BLaER1 treated with 17β-estradiol and CSF1 and Interleukin-3, amounts not matched to agents 10 nM and 100 nM (cell line): ENCODE measurements at regions not wholly inside any gene's neighbourhood (a gene's known extent, or its start where the extent isn't known, plus 50 kb on each side); places are given as distances from the start of the nearest gene placed in this dataset.
A peak's percentile ranks its signal among the peaks of the same experiment; 100 is the strongest.

Experiments used
- H3K27ac ChIP-seq, 11 experiments: shearing (Covaris generic); formaldehyde crosslinking; 2 replicates each; pipeline ENCODE4 v1.8.1; 2022
- H3K27me3 ChIP-seq, 11 experiments: shearing (Covaris generic); formaldehyde crosslinking; 2 replicates each; pipeline ENCODE4 v1.8.1; 2022
- H3K36me3 ChIP-seq, 11 experiments: shearing (Covaris generic); formaldehyde crosslinking; 2 replicates each; pipeline ENCODE4 v1.8.1; 2022
- H3K4me1 ChIP-seq, 10 experiments: shearing (Covaris generic); formaldehyde crosslinking; 2 replicates each; pipeline ENCODE4 v1.8.1; 2022
- H3K4me2 ChIP-seq, 11 experiments: shearing (Covaris generic); formaldehyde crosslinking; 2 replicates each; pipeline ENCODE4 v1.8.1; 2022
- H3K4me3 ChIP-seq, 10 experiments: shearing (Covaris generic); formaldehyde crosslinking; 2 replicates each; pipeline ENCODE4 v1.8.1; 2022
- H3K9ac ChIP-seq, 11 experiments: shearing (Covaris generic); formaldehyde crosslinking; 2 replicates each; pipeline ENCODE4 v1.8.1; 2022
- H3K9me3 ChIP-seq, 11 experiments: shearing (Covaris generic); formaldehyde crosslinking; replicated peaks in 1 of 11; 2 replicates each; pipeline ENCODE4 v1.8.1; 2022
- H4K20me1 ChIP-seq, 11 experiments: shearing (Covaris generic); formaldehyde crosslinking; 2 replicates each; pipeline ENCODE4 v1.8.1; 2022
- Cebpa-rat ChIP-seq, 11 experiments: shearing (Covaris generic); IDR thresholded peaks; 2 replicates each; pipeline ENCODE4 v1.8.1; 2022

DNA sequence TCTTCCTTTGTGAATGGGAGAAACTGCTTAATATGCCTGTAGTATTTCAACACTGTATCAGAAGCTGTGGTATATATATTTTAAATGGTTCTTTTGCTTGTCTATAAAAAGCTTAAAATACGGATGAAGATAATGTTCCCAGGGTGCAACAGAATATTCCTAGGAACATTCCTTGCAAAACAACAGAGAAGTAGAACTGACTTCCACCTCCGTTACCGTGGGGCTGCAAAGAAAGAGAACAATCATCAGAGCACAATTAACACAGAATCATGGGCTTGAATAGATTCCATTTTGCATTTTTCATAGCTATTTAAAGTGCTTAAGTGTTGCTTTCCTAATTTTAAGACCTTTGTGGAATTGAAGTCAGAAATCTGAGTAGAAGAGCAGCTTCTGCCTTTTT is 1227.7 kb downstream of the EFNB2 start:
- H3K27me3 ChIP-seq: no peaks in the 10 kb centered on the region
- H3K27ac ChIP-seq: no peak overlapping the region
- no peak for TF ChIP-seq Cebpa-rat (IDR thresholded peaks at IDR 0.05)
- no peaks in the 10 kb centered on the region for H4K20me1 ChIP-seq
- H3K4me2 ChIP-seq: no peak overlapping the region
- no peaks in the 10 kb centered on the region for H3K4me1 ChIP-seq
- H3K9me3 ChIP-seq: no peaks in the 10 kb centered on the region
- no peak overlapping the region for H3K9ac ChIP-seq
- H3K36me3 ChIP-seq: no peaks in the 10 kb centered on the region
- no peak overlapping the region for H3K4me3 ChIP-seq

DNA sequence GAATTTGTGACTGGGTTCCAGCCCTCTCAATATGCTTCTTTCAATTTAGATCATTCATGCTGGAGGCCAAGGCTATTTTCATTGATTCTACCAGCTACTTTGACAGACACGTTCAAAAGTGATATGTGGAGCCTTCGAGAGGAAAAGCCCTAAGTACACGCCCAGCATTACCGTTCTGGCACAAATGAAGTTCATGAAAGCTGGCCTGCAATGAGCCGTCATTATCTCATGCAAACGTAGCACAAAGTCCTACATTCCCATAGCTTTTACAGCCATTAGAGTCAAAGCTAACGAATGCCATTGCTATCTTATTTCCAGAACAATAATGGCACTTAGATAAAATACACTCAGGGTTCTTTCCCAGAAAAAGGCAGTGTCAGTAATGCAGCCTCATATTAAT is 1237.6 kb downstream of the EFNB2 start:
- H3K4me2 ChIP-seq: no peak overlapping the region
- H3K4me3 ChIP-seq: no peak overlapping the region
- no peak overlapping the region for H3K9ac ChIP-seq
- no peaks in the 10 kb centered on the region for H3K27me3 ChIP-seq
- no peak for TF ChIP-seq Cebpa-rat (IDR thresholded peaks at IDR 0.05)
- no peaks in the 10 kb centered on the region for H3K4me1 ChIP-seq
- H3K27ac ChIP-seq: no peak overlapping the region
- H3K9me3 ChIP-seq: peaks cover 0 to 13% (median 0%) of the 10 kb centered on the region in 11 experiments; a peak in 7 of 22 replicates
- no peaks in the 10 kb centered on the region for H3K36me3 ChIP-seq
- H4K20me1 ChIP-seq: no peaks in the 10 kb centered on the region

DNA sequence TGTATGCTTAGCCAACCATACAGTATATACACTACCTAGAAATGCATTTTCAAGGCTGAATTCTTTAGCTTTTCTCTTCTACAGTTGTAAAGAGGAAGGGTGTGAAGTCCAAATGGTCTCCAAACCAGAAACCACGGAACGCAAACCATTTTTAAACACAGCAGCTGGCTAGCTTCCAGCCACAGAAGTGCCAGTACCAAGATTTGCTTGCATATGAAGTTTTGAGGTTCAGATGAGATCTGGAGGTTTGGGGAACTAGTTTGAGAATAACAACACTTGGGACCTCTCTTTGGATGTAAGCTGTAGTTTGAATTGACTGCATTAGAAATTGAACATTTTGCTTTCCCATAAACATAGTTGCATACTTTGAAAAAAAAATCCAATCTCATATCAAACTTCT is 1243.5 kb downstream of the EFNB2 start:
- TF ChIP-seq Cebpa-rat (IDR thresholded peaks at IDR 0.05): no peak
- H3K27me3 ChIP-seq: no peaks in the 10 kb centered on the region
- no peaks in the 10 kb centered on the region for H3K36me3 ChIP-seq
- peaks cover 0 to 16% (median 0%) of the 10 kb centered on the region in 10 experiments; a peak in 8 of 20 replicates for H3K4me1 ChIP-seq
- H3K4me2 ChIP-seq: peak overlapping the region in 6 of 11 experiments; percentile 6 to 45 (median 26); a peak in 11 of 22 replicates
- peaks cover 0 to 20% (median 0%) of the 10 kb centered on the region in 11 experiments; a peak in 7 of 22 replicates for H3K9me3 ChIP-seq
- H3K9ac ChIP-seq: no peak overlapping the region
- no peaks in the 10 kb centered on the region for H4K20me1 ChIP-seq
- no peak overlapping the region for H3K27ac ChIP-seq
- H3K4me3 ChIP-seq: no peak overlapping the region

DNA sequence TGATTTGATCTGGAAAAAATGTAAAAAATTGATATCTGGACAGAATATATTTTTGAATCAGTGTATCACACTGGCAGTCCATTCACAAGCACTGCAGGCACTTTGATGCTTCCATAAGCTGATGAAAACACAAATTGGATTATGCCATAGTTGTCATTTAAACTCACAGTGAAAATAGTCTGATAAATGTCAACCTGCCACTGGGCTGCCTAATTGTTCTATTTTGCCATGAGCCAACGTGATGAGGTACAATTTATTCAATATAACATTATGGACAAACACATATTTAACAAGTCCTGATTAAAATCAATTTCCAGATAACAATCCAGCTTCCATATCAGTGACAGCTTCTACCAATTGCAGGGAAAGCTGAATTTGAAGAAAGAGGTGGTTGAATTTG is 1244.9 kb downstream of the EFNB2 start:
- peaks cover 0 to 16% (median 0%) of the 10 kb centered on the region in 10 experiments; a peak in 8 of 20 replicates for H3K4me1 ChIP-seq
- no peak for TF ChIP-seq Cebpa-rat (IDR thresholded peaks at IDR 0.05)
- H3K27ac ChIP-seq: no peak overlapping the region
- no peak overlapping the region for H3K4me3 ChIP-seq
- H4K20me1 ChIP-seq: no peaks in the 10 kb centered on the region
- no peak overlapping the region for H3K4me2 ChIP-seq
- peaks cover 0 to 19% (median 0%) of the 10 kb centered on the region in 11 experiments; a peak in 7 of 22 replicates for H3K9me3 ChIP-seq
- H3K9ac ChIP-seq: no peak overlapping the region
- no peaks in the 10 kb centered on the region for H3K36me3 ChIP-seq
- no peaks in the 10 kb centered on the region for H3K27me3 ChIP-seq

DNA sequence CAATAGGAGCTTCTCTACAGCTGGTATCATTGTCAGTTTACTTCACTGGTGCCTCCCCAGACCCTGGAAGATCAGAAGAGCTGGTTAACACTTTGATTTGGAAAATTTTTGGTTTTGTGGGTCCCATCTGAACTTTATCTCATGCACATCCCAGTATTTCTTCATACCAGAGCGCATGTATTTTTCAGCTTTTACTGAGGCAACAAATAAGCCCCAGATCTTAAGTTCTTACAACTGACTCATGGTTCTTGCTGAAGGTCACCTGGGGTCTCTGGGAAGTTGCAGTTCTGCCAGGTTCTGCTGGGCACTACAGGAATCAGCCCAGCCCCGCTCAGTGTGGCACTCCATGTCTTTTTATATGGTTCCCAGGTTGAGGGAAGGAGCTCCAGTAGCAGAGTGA is 1249.9 kb downstream of the EFNB2 start:
- H3K9ac ChIP-seq: no peak overlapping the region
- no peak overlapping the region for H3K4me2 ChIP-seq
- no peaks in the 10 kb centered on the region for H3K36me3 ChIP-seq
- no peak overlapping the region for H3K27ac ChIP-seq
- H3K4me3 ChIP-seq: no peak overlapping the region
- no peak for TF ChIP-seq Cebpa-rat (IDR thresholded peaks at IDR 0.05)
- H3K27me3 ChIP-seq: no peaks in the 10 kb centered on the region
- no peaks in the 10 kb centered on the region for H3K4me1 ChIP-seq
- peaks cover 0 to 7% (median 0%) of the 10 kb centered on the region in 11 experiments; a peak in 1 of 22 replicates for H3K9me3 ChIP-seq
- no peaks in the 10 kb centered on the region for H4K20me1 ChIP-seq

DNA sequence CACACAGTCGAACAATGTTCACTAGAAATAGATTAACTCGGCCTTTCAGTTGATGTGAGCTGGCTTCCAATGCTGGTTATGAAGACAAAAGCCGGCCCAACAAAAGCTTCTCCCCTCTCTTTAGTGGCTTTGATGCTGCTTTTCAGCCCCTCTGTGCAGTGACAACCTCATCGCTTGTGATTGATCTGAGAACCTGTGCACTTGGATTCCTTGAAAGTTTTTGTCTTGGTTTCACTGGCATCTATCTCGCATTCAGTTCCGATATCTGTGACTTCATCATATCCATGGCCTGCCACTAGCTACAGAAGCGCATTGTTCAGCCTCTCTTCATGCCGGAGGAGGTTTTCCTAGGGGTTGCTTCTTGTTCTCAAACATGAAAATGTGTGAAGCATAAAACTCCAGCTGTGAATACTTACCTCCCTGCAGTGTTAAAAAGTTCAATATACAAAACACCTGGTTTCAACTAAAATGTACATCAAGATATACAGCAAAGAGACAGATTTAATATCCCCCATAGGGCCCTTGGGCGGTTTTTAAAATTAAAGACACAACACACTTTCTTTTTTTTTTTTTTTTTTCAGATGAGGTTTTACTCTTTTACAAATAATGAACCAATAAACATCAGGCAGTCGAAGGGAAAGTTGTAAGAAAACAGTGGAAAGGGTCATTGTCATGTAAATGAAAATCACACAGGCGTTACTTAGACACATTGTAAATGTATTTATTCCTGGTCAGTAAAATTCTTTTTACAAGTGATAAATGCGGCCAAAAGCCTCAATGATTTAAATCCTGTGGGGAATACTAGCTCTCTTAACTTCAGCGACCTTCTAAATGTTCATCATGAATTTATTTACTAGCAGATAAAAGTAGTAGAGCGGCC is 1252.8 kb downstream of the EFNB2 start:
- Histone ChIP-seq H3K9ac (no peak overlapping the region), H3K4me2 (no peak overlapping the region), H3K36me3 (no peaks in the 10 kb centered on the region), H3K27me3 (no peaks in the 10 kb centered on the region), H3K9me3 (peaks cover 0 to 5% (median 0%) of the 10 kb centered on the region in 11 experiments; a peak in 1 of 22 replicates), H3K4me3 (no peak overlapping the region), H3K27ac (no peak overlapping the region), H4K20me1 (no peaks in the 10 kb centered on the region), H3K4me1 (no peaks in the 10 kb centered on the region)
- TF ChIP-seq Cebpa-rat (IDR thresholded peaks at IDR 0.05): no peak

DNA sequence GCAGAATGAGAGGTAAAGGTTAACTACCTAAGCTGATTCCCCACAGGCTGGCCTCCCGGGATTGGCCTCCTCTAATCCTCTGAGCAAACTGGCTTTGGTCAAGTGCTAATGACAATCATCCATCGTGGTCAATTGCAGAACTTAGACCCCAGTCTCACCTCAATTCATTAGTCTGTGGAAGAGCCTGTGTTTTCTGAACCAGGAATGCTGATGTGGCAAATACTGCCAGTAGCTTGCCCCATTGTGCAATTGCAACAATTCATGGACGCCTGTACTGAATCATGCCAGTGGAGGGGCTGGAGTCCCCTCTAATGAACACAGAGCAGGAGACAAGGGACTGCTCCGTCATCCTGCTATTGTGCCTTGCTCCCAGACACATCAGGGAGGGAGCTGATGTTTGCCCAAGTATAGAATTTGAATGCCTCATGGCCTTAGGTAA is 1256.5 kb downstream of the EFNB2 start:
- H3K4me1 ChIP-seq: no peaks in the 10 kb centered on the region
- no peaks in the 10 kb centered on the region for H3K9me3 ChIP-seq
- no peak overlapping the region for H3K4me2 ChIP-seq
- H4K20me1 ChIP-seq: no peaks in the 10 kb centered on the region
- no peak for TF ChIP-seq Cebpa-rat (IDR thresholded peaks at IDR 0.05)
- H3K4me3 ChIP-seq: no peak overlapping the region
- no peak overlapping the region for H3K9ac ChIP-seq
- no peak overlapping the region for H3K27ac ChIP-seq
- H3K36me3 ChIP-seq: no peaks in the 10 kb centered on the region
- H3K27me3 ChIP-seq: no peaks in the 10 kb centered on the region

DNA sequence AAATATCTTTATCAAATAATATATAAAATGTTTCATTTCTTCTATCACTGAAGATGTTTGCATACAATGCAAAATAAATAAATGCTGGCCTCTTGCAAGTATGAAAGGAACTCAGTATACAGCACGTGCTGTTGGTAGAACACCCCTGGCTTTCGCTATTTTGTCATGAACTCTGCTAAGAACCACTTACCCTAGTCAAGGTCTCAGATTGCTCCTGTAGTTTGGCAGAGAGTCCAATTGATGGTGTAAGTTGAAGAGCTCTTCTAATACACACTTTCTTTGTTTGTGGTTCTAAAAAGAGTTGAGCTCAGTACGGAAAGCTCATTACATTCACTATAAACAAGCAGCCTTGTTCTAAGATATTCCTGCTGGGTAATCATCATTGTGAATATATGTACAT is 1258.9 kb downstream of the EFNB2 start:
- Histone ChIP-seq H3K27ac (no peak overlapping the region), H3K27me3 (no peaks in the 10 kb centered on the region), H3K36me3 (no peaks in the 10 kb centered on the region), H4K20me1 (no peaks in the 10 kb centered on the region), H3K4me2 (no peak overlapping the region), H3K4me1 (peaks cover 7 to 19% (median 10%) of the 10 kb centered on the region in 10 experiments; a peak in 16 of 20 replicates), H3K4me3 (no peak overlapping the region), H3K9ac (no peak overlapping the region), H3K9me3 (peaks cover 0 to 11% (median 0%) of the 10 kb centered on the region in 11 experiments; a peak in 3 of 22 replicates)
- TF ChIP-seq Cebpa-rat (IDR thresholded peaks at IDR 0.05): no peak

DNA sequence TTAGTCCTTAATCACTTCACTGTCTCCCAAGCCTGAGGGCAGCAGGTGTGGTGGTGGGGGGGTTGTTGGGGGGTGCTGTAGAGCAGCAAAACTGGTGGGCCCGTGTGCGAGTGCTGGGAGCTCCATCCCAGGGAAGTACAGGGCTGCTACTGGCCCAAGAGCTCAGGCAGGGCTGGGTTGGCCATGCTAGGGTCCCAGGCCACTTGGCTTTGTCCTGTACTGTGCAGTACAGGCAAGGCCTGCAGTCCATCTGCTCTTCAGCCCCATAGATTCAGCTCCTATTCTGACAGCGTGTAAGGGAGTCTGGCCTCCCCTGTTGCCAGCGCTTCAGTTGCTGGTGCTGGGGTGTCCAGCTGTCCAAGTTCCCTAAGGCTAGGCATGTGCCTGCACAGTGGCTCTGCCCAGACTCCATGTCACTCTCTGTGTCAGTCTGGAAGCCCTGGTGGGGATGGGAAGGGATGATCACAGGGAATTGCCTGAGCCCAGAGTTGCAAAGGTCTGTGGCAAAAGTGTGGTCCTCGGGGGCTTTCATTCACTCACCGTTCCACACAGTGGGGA is 1261.7 kb downstream of the EFNB2 start:
- peaks cover 7 to 19% (median 10%) of the 10 kb centered on the region in 10 experiments; a peak in 16 of 20 replicates for H3K4me1 ChIP-seq
- no peaks in the 10 kb centered on the region for H3K27me3 ChIP-seq
- H3K4me3 ChIP-seq: no peak overlapping the region
- peak overlapping the region in 7 of 11 experiments; percentile 58 to 73 (median 63); a peak in 10 of 22 replicates for H3K27ac ChIP-seq
- H3K9me3 ChIP-seq: peaks cover 0 to 11% (median 5%) of the 10 kb centered on the region in 11 experiments; a peak in 6 of 22 replicates
- peak overlapping the region in 5 of 11 experiments; percentile 22 to 74 (median 46); a peak in 4 of 22 replicates for H3K4me2 ChIP-seq
- TF ChIP-seq Cebpa-rat (IDR thresholded peaks at IDR 0.05): no peak
- H3K36me3 ChIP-seq: no peaks in the 10 kb centered on the region
- H4K20me1 ChIP-seq: no peaks in the 10 kb centered on the region
- H3K9ac ChIP-seq: no peak overlapping the region
